ENCODE measurements at regions not wholly inside any gene's neighbourhood (a gene's known extent, or its start where the extent isn't known, plus 50 kb on each side); places are given as distances from the start of the nearest gene placed in this dataset.

DNA sequence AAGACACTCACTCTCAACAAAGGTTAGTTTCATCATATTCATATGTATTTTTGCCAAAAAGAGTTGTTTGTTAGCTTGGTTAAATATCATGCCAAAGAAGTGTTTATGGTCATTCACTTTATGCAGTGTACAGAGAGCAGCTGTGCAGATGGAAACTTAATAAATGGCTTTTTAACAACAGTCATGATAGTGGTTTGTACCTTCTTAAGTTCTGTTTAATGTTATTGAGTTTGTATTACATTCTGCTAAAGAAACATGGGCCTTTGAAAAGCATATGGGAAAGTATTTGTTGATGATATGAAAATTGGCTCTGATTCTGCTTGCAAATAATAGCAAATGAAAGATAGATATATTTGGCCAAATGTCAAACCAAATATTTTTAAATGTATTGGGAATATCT, 607.3 kb downstream of the NCAM2 start:
- no peak for DNase-seq

DNA sequence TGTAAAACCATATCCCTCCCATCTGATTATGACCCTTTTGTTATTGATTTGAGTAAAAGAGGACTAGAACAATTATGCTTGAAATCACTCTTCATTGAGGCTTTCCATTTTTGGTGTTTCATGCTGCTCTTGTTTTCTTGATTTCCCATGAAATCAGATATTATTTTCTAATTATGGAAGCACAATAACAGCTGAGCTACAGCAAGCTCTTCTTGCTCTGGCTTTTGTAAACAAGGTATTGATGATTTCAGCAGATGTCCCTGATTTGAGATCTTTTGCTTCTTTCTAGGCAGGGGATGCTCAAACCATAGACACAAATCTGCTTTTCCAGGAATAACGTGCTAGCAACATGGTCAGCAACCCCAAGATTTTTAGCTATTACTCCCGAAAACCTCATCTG, 607.8 kb downstream of the NCAM2 start:
- DNase-seq = no peak

- DNase-seq = no peak
These were observed 614.3 kb downstream of the NCAM2 start for GRCh38 chr21:21612466-21612865.

DNA sequence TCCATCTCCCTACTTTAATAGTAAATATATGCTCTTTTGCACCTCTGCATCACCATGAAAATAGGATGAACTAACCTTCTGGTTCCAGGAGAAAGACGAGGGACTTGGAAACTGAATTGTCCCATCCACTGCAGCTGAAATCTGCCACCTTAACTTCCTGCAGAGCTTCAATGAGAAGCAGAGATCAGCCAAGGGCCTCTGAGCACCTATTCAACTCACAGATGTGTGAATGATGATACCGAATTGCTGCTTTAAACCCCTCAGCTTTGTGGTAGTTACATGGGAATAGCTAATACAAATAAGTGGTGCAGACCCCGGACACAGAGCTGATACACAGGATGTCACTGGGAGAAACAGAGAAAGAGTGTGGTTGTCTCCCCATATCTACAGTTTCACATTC, 616.8 kb downstream of the NCAM2 start:
- DNase-seq = no peak

DNA sequence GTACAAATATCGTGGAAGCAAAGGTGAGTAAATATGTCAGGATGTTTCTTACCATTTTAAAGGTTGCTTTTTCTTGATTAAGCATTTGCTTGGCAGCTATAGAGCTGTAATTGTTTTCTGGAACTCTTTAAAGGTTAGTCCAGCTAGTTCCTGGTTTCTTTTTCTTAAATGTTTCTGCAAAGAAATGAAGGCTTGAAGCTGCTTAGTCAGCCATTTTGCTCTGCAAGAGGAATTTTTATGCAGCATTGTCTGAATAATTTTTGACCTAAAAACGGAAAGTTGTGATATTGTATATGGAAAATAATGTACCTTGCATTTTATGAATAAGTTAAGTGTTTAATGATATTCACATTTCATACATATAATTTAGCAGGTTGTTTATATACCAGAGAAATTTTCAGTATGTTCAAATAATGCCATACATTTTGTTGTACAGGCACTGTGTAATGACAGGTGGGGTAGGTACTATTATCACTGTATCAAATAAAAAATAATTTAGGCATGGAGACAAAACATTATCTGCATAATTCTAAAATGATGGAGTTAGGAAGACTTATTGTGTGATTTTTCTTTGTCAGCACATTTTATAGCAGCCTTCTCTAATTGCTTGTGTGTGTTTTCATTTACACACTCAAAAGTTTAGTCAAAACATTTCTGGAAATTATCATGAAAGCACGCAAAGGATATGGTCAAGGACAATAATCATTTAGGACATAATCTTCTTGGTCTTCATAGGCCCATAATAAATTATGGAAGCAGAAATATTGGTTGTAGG, 624.4 kb downstream of the NCAM2 start:
- no peak for DNase-seq

DNA sequence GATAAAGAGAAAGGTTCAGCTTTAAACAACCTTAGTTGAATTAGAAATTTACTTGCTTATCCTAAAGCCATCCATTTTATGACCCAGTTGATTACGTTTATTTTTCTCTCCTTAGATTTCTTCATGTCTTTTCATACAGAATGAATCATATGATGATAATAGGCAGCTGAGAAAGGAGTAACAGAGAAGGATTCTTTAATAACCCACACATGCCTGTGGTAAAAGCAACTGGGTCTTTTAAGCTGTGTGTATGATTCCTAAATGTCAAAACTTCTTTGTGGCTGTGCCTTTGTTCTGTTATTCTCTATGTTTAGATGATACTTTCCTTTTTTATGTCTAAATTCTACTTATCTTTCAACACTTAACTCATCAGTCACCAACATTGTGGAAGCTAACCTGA, 626.5 kb downstream of the NCAM2 start:
- no peak for DNase-seq

- no peak for DNase-seq
These were observed 633.8 kb downstream of the NCAM2 start for GRCh38 chr21:21631961-21632360.

DNA sequence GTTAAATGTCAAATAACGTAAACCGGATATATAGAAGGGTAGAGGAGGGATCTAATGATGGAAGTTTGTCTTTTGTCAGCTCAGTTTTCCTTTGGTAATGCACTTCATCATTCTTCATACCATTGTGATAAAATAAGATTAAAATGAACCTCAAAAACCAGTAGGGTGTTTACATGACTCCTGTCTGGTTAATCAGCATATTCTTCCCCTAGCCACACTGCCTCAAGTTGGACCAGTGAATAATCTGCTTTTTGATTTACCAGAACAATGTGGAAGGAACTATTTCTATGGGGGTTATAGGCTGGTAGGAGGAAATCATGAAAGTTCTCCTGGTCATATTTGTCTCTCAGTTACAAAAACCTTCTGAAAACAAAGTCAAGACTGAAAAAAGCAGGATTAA, 634.7 kb downstream of the NCAM2 start:
- DNase-seq = no peak

DNA sequence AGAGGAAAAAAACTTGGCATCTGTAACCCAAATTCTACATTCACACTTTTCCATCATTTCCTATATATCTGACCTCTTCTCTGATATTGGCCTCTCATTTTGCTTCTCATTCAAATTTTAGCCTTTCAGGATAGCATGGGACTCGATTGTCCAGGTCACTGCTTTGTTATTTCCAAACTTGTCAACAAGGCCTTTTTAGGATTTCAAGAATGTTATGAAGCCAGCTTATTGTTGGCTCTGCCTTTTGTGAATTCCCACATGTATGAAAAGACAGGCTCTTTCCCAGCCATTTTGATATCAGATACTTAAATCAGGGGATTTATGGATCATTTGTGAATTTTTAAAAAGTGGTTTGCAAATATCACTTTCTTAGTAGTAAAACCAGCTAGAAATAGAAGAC, 663.5 kb downstream of the NCAM2 start:
- no peak for DNase-seq

DNA sequence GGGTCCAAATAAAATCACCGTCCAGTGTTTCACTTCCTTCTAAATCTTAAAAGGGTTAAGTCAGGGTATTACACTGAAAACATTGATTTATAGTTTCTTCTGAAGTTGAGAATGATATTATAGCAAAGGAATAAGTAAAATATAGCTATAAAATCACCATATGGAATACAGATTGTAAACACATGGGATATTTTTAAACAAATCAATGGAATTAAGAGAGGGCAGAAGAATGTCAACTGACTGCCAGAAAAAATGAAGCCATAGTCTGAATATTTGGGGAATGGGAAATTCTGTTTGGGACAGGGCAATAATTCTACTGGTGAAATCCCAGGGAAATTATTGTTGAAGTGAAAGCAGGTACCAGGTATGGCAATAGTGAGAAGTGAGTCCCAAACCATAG, 664.6 kb downstream of the NCAM2 start:
- no peak for DNase-seq

DNA sequence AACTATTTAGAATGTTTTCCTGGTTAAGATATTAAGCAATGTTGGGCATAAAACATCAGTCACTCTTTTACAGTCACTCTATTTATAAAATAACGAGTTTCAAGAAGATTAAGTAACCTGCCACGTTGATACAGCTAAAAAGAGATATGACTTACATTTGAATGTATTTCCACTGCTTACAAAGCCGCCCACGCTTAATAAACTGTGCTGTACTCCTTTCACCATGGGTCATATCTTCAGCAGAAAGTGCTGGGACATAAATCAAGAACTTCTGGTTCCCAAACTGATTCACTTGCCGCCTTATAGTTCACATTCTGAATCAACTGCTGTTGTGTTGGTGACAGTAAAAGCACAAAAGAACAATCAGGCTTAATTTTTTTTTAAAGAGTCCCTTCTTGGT, 666.7 kb downstream of the NCAM2 start:
- no peak for DNase-seq

DNA sequence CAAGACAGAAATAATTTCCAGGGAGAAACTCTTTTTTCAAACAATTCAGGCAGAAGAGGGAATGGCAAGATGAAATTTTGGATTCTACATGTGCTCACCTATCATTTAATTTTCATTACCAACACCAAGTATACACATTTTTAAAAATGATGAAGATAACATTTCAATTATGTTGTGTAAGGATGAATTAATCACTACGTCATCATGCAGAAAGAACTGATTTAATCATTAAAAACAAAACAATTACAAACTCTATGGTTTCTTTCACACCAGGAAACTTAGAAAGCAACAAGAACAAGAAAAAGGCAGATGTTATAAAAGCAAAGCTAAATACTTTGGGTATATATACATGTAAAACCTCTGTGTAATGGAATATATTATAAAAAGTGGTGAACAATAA, 668.5 kb downstream of the NCAM2 start:
- DNase-seq = no peak

- no peak for DNase-seq
These were observed 670.0 kb downstream of the NCAM2 start for GRCh38 chr21:21668198-21668597.

GRCh38 chr21:21673959-21674358, 675.8 kb downstream of the NCAM2 start:
- no peak for DNase-seq

GRCh38 chr21:21675601-21676000, 677.4 kb downstream of the NCAM2 start:
- no peak for DNase-seq

GRCh38 chr21:21682172-21682571, 684.0 kb downstream of the NCAM2 start:
- DNase-seq = no peak

DNA sequence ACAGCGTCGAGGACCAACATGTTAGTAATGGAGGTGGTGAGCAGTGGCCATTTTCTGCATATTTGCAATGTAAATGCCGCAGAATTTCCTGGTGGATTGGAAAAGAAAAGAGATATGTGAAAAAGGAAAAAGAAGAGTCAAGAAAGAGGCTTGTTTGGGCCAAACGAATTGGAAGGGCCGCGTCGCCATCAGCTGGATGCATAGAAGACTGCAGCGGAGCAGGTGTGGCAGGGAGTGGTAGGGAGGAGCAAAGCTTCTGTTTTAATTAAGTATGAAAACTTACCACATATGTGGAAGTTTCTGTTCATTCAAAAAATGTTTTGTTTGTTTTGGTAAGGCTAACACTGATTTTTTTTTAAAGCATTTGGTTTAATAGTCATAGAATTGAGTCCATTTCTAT, 690.7 kb downstream of the NCAM2 start:
- no peak for DNase-seq

GRCh38 chr21:21690068-21690665, 692.0 kb downstream of the NCAM2 start:
- no peak for DNase-seq

DNA sequence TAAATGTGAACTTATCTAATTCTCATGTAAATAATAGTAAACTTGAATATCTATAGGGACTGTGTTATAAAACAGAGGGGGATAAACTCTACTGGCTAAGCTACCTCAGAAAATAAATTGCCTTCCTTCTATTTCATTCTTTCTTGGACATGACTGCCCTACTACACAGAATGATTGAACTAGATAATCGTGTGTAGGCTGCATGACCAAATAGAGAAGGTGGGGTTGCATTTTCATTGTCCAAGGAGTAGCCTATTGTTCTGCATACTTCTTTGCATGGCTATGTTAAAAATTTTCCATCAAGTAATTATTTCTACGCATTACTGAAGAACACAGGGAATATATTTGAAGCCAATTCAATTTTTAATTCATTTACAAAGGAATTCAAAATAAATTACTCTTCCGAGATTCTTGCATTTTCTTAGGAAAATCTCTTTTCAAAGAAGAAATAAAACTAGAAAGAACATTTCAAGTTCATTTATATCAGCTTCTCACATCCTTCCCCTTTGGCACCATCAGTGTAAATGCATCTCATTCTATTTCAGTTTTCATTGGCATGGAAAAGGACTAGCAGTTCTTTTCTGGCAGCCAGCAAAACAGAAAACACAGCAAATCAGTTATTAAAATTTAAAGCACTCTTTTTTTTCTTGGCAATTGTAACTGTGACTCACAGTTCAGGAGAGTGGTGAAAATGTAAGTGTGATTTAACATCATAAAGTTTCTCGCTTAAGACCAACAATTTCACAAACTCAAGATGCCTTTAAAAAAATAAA, 714.7 kb downstream of the NCAM2 start:
- no peak for DNase-seq

DNA sequence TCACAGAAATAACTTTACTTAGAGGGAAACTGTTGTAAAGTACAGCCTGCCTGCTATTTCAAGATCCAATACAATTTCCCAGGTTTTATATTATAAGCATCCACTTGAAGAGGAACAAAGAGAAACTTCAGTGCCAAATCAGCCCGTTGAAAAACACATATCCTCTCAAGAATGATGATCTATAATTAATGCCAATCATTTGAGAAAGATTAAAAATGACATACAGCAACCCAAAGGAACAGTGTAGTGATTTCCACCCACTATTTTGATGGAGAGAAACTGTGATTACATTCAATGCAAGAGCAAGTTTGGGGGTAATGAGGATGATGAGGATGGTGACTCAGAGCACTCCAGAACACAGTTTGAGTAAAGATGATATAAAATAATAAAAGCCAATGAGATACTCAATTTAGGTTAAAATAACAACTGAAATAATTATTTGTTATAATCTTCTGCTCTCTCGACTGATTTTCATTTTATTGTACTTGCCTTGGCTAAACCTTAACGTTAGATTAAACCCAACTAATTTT, 715.5 kb downstream of the NCAM2 start:
- DNase-seq = no peak

- no peak for DNase-seq
These were observed 716.2 kb downstream of the NCAM2 start for GRCh38 chr21:21714426-21714825.

GRCh38 chr21:21715266-21715969, 717.2 kb downstream of the NCAM2 start:
- no peak for DNase-seq

GRCh38 chr21:21722731-21723130, 724.5 kb downstream of the NCAM2 start:
- DNase-seq = no peak

All from KG1 (cell line).